ENCODE measurements at regions not wholly inside any gene's neighbourhood (a gene's known extent, or its start where the extent isn't known, plus 50 kb on each side); places are given as distances from the start of the nearest gene placed in this dataset.

DNA sequence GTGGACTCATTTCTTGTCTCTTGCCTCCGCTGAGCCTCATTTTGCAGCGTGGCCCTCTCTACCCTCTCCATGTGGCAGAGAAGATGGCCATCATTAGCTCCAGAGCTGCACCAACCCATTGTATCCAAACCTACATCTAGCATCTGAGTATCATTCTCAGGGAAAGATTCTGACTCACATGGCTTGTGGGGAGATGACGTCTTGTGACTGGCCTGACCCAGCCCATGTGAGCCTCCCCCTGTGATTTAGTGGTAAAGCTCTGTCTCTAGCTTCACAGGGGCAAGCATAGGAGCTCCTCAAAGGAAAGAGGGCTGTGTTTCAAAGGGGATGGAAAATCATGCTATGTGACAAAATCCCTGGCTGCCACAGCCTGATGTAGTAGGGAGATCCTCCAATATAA, 87.4 kb upstream of the RBMS1 start:
- ATAC-seq (ENCODE audit: insufficient read depth, low FRiP score) (no peak), DNase-seq (no peak)
- H3K4me1 ChIP-seq (ENCODE audit: control insufficient read depth in 5 of 5, insufficient read depth in 5 of 5, low read length in 5 of 5) = peaks cover 4 to 21% (median 8%) of the 10 kb centered on the region in 5 donors
- TF ChIP-seq, protein P1, sequence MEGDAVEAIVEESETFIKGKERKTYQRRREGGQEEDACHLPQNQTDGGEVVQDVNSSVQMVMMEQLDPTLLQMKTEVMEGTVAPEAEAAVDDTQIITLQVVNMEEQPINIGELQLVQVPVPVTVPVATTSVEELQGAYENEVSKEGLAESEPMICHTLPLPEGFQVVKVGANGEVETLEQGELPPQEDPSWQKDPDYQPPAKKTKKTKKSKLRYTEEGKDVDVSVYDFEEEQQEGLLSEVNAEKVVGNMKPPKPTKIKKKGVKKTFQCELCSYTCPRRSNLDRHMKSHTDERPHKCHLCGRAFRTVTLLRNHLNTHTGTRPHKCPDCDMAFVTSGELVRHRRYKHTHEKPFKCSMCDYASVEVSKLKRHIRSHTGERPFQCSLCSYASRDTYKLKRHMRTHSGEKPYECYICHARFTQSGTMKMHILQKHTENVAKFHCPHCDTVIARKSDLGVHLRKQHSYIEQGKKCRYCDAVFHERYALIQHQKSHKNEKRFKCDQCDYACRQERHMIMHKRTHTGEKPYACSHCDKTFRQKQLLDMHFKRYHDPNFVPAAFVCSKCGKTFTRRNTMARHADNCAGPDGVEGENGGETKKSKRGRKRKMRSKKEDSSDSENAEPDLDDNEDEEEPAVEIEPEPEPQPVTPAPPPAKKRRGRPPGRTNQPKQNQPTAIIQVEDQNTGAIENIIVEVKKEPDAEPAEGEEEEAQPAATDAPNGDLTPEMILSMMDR (IDR thresholded peaks at IDR 0.05; ENCODE audit: control extremely low read depth, extremely low read depth) = no peak
- no peaks in the 10 kb centered on the region for H3K9me3 ChIP-seq (ENCODE audit: control insufficient read depth in 4 of 4, insufficient read depth in 3 of 4, low read length in 3 of 4)
- no peak overlapping the region for H3K9ac ChIP-seq (ENCODE audit: insufficient read depth in 1 of 2, low read length in 2 of 2)
- no peak overlapping the region for H3K4me3 ChIP-seq
- no peaks in the 10 kb centered on the region for H3K36me3 ChIP-seq (ENCODE audit: control insufficient read depth in 4 of 4, insufficient read depth in 4 of 4, low read length in 4 of 4)
- H3K27me3 ChIP-seq (ENCODE audit: control insufficient read depth in 3 of 3, insufficient read depth in 3 of 3, low read length in 2 of 3) = no peaks in the 10 kb centered on the region
- H3K27ac ChIP-seq (ENCODE audit: low read depth in 1 of 2, low read length in 1 of 2) = no peak overlapping the region
- WGBS, 2 donors = 95 to 97% methylated on average over 3 of the region's 3 CpGs

- WGBS, 2 donors = 86 to 87% methylated on average over 5 of the region's 5 CpGs
- no peak overlapping the region for H3K27ac ChIP-seq (ENCODE audit: low read depth in 1 of 2, low read length in 1 of 2)
- DNase-seq = no peak
These were observed 87.8 kb upstream of the RBMS1 start for GRCh38 chr2:160581448-160581847.

DNA sequence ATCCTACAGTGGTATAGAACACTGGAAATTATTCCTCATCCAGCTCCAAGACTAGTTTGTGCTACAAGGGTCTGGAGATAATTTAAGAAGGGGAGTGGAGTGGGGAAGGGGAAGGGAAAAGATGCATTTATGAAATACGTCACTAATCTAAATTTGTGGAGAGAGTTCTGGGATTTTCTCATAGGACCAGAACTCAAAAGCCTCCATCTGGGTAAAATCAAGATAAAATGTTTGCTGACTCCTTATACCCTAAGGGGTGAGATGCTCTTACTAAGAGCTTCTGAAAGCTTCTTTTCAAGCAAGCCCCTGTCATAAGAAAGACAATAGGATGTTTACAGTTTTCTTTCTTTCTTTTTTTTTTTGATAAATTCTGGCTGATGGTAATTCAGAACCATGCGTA, 88.5 kb upstream of the RBMS1 start:
- no peaks in the 10 kb centered on the region for H3K36me3 ChIP-seq (ENCODE audit: control insufficient read depth in 4 of 4, insufficient read depth in 4 of 4, low read length in 4 of 4)
- TF ChIP-seq, protein P1 (IDR thresholded peaks at IDR 0.05; ENCODE audit: control extremely low read depth, extremely low read depth) = no peak
- H3K27ac ChIP-seq (ENCODE audit: low read depth in 1 of 2, low read length in 1 of 2) = no peak overlapping the region
- H3K4me1 ChIP-seq (ENCODE audit: control insufficient read depth in 5 of 5, insufficient read depth in 5 of 5, low read length in 5 of 5) = peaks cover 4 to 21% (median 8%) of the 10 kb centered on the region in 5 donors
- H3K4me3 ChIP-seq = no peak overlapping the region
- no peaks in the 10 kb centered on the region for H3K9me3 ChIP-seq (ENCODE audit: control insufficient read depth in 4 of 4, insufficient read depth in 3 of 4, low read length in 3 of 4)
- ATAC-seq (ENCODE audit: insufficient read depth, low FRiP score) (no peak), DNase-seq (no peak)
- 90 to 93% methylated on average over 2 of the region's 2 CpGs for WGBS, 2 donors
- no peak overlapping the region for H3K9ac ChIP-seq (ENCODE audit: insufficient read depth in 1 of 2, low read length in 2 of 2)
- no peaks in the 10 kb centered on the region for H3K27me3 ChIP-seq (ENCODE audit: control insufficient read depth in 3 of 3, insufficient read depth in 3 of 3, low read length in 2 of 3)

More at GRCh38 chr2:160581448-160581847, 87.8 kb upstream of the RBMS1 start:
- Histone ChIP-seq H3K9ac (ENCODE audit: insufficient read depth in 1 of 2, low read length in 2 of 2) (no peak overlapping the region), H3K9me3 (ENCODE audit: control insufficient read depth in 4 of 4, insufficient read depth in 3 of 4, low read length in 3 of 4) (no peaks in the 10 kb centered on the region), H3K4me1 (ENCODE audit: control insufficient read depth in 5 of 5, insufficient read depth in 5 of 5, low read length in 5 of 5) (peaks cover 4 to 21% (median 8%) of the 10 kb centered on the region in 5 donors), H3K36me3 (ENCODE audit: control insufficient read depth in 4 of 4, insufficient read depth in 4 of 4, low read length in 4 of 4) (no peaks in the 10 kb centered on the region), H3K4me3 (no peak overlapping the region), H3K27me3 (ENCODE audit: control insufficient read depth in 3 of 3, insufficient read depth in 3 of 3, low read length in 2 of 3) (no peaks in the 10 kb centered on the region)
- TF ChIP-seq, protein P1 (IDR thresholded peaks at IDR 0.05; ENCODE audit: control extremely low read depth, extremely low read depth) = no peak
- no peak for ATAC-seq (ENCODE audit: insufficient read depth, low FRiP score)

DNA sequence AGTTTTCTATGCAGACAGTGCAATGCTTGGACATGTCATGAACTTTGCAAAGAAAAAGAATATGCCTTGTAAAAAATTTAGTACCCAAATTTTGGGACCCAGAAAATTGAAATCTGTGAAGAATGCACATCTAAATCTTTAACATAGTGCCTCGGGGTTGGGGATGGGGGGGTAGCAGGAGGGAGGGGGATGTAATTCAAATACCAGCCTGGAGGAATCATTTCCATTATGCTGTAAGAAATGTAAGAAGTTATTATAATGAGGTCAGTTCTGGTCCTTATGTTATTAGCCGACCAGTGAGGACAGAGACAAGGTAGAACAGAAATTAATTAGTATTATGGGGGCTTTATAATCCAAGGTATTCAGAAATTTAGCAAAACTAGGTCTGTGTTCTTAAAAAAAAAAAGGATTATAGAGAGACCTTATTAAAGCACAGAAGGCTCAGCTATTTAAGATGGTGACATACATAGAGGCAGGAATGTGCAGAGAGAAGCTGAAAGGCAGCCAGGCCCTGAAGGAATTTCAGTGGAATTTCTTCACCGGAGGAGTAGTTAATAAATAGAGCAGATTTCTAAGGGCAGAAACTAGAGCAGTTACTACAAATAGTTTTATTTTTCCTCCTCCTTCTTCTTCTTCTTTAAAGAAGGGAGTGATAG, 89.0 kb upstream of the RBMS1 start:
- DNase-seq (peak; percentile 65 to 74 (median 74)), ATAC-seq (ENCODE audit: insufficient read depth, low FRiP score) (peak; percentile 62)
- Histone ChIP-seq H3K4me1 (ENCODE audit: control insufficient read depth in 5 of 5, insufficient read depth in 5 of 5, low read length in 5 of 5) (peaks cover 4 to 21% (median 8%) of the 10 kb centered on the region in 5 donors), H3K9ac (ENCODE audit: insufficient read depth in 1 of 2, low read length in 2 of 2) (no peak overlapping the region), H3K27ac (ENCODE audit: low read depth in 1 of 2, low read length in 1 of 2) (no peak overlapping the region), H3K4me3 (no peak overlapping the region), H3K36me3 (ENCODE audit: control insufficient read depth in 4 of 4, insufficient read depth in 4 of 4, low read length in 4 of 4) (no peaks in the 10 kb centered on the region), H3K9me3 (ENCODE audit: control insufficient read depth in 4 of 4, insufficient read depth in 3 of 4, low read length in 3 of 4) (no peaks in the 10 kb centered on the region), H3K27me3 (ENCODE audit: control insufficient read depth in 3 of 3, insufficient read depth in 3 of 3, low read length in 2 of 3) (no peaks in the 10 kb centered on the region)
- TF ChIP-seq, protein P1 (IDR thresholded peaks at IDR 0.05; ENCODE audit: control extremely low read depth, extremely low read depth) = no peak
- WGBS, 2 donors = 57 to 78% methylated on average over 3 of the region's 3 CpGs
